ENCODE measurements at regions not wholly inside any gene's neighbourhood (a gene's known extent, or its start where the extent isn't known, plus 50 kb on each side); places are given as distances from the start of the nearest gene placed in this dataset.

DNA sequence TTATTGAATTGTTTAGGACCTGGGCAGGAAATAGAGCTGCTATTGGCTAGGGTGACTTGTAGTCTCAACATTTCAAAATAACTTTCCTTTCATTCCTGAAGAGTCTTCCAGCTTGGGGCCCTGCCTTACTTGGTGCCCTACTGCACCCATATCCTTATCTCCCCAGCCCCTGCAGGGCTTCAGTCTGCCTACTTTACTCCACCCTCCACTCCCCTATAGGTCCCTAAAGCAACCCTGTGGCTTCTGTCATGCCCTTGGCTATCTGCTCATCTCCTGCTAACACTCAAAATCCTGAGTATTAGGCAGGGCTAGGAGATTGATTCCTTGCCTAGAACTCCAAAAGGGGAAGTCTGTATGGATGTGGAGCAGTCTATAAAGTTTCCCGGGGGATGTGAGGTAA is 57.6 kb upstream of the PRKG2 start:
- no peak for TF ChIP-seq POLR2A (IDR thresholded peaks at IDR 0.05; ENCODE audit: low read length)
- no peak for TF ChIP-seq GATA1 (IDR thresholded peaks at IDR 0.05; ENCODE audit: low read depth, low read length)
